Glutamatergic neuron (in vitro differentiated cells): ENCODE measurements at regions not wholly inside any gene's neighbourhood (a gene's known extent, or its start where the extent isn't known, plus 50 kb on each side); places are given as distances from the start of the nearest gene placed in this dataset.
A peak's percentile ranks its signal among the peaks of the same experiment; 100 is the strongest.

Experiments used
- DNase-seq: peaks from one replicate; pipeline ENCODE4 v3.0.0; 2022
- H3K27ac Mint-ChIP-seq: one replicate; pipeline ENCODE4 v1.8.0; 2020; ENCODE audit warnings: mild to moderate bottlenecking, mixed read lengths, inconsistent platforms; ENCODE audit not compliant: unreplicated experiment
- H3K27me3 Mint-ChIP-seq: one replicate; pipeline ENCODE4 v1.8.0; 2020; ENCODE audit warnings: mild to moderate bottlenecking, moderate library complexity, mixed read lengths, inconsistent platforms; ENCODE audit not compliant: unreplicated experiment
- H3K36me3 Mint-ChIP-seq: one replicate; pipeline ENCODE4 v1.8.0; 2020; ENCODE audit warnings: mild to moderate bottlenecking, mixed read lengths, inconsistent platforms; ENCODE audit not compliant: unreplicated experiment
- H3K4me1 Mint-ChIP-seq: one replicate; pipeline ENCODE4 v1.8.0; 2020; ENCODE audit warnings: mild to moderate bottlenecking, low read depth, mixed read lengths, inconsistent platforms; ENCODE audit not compliant: unreplicated experiment
- H3K4me3 Mint-ChIP-seq: one replicate; pipeline ENCODE4 v1.8.0; 2020; ENCODE audit warnings: mild to moderate bottlenecking, mixed read lengths, inconsistent platforms; ENCODE audit not compliant: unreplicated experiment
- H3K9me3 Mint-ChIP-seq: one replicate; pipeline ENCODE4 v1.8.0; 2020; ENCODE audit warnings: mild to moderate bottlenecking, moderate library complexity, mixed read lengths, inconsistent platforms; ENCODE audit not compliant: unreplicated experiment
- CTCF ChIP-seq: fragments of 200-600 bp; sonication (generic); IDR thresholded peaks from one replicate; pipeline ENCODE4 v1.5.0; 2021; ENCODE audit not compliant: partially characterized antibody, unreplicated experiment

- no peak overlapping the region for H3K27ac Mint-ChIP-seq
- peaks cover 14% of the 10 kb centered on the region for H3K27me3 Mint-ChIP-seq
- no peaks in the 10 kb centered on the region for H3K36me3 Mint-ChIP-seq
- DNase-seq = peak; percentile 47
- peaks cover 39% of the 10 kb centered on the region for H3K4me1 Mint-ChIP-seq
- TF ChIP-seq CTCF = no peak
- H3K4me3 Mint-ChIP-seq = no peak overlapping the region
- peaks cover 22% of the 10 kb centered on the region for H3K9me3 Mint-ChIP-seq
These were observed 105.8 kb downstream of the ZNF664 start for GRCh38 chr12:124078800-124079199.

- Mint-ChIP-seq H3K4me3 (no peak overlapping the region), H3K4me1 (peaks cover 42% of the 10 kb centered on the region), H3K9me3 (peaks cover 27% of the 10 kb centered on the region), H3K27me3 (peaks cover 17% of the 10 kb centered on the region), H3K36me3 (no peaks in the 10 kb centered on the region), H3K27ac (peak overlapping the region; percentile 62)
- peak; percentile 33 for DNase-seq
- no peak for TF ChIP-seq CTCF
These were observed 107.6 kb downstream of the ZNF664 start for GRCh38 chr12:124080649-124081048.

GRCh38 chr12:124082012-124082411 is 109.0 kb downstream of the ZNF664 start:
- Mint-ChIP-seq H3K36me3 (no peaks in the 10 kb centered on the region), H3K27me3 (peaks cover 17% of the 10 kb centered on the region), H3K4me3 (no peak overlapping the region), H3K27ac (peak overlapping the region; percentile 76), H3K9me3 (peaks cover 29% of the 10 kb centered on the region), H3K4me1 (peaks cover 46% of the 10 kb centered on the region)
- DNase-seq = no peak
- TF ChIP-seq CTCF = no peak

- H3K36me3 Mint-ChIP-seq = no peaks in the 10 kb centered on the region
- peaks cover 17% of the 10 kb centered on the region for H3K27me3 Mint-ChIP-seq
These were observed 109.7 kb downstream of the ZNF664 start for GRCh38 chr12:124082687-124083086.

GRCh38 chr12:124083708-124084107 is 110.7 kb downstream of the ZNF664 start:
- no peak for TF ChIP-seq CTCF
- Mint-ChIP-seq H3K27me3 (peaks cover 17% of the 10 kb centered on the region), H3K4me3 (peak overlapping the region; percentile 26), H3K27ac (peak overlapping the region; percentile 96), H3K4me1 (peaks cover 53% of the 10 kb centered on the region), H3K36me3 (no peaks in the 10 kb centered on the region), H3K9me3 (peaks cover 28% of the 10 kb centered on the region)
- DNase-seq = no peak

More at GRCh38 chr12:124082687-124083086, 109.7 kb downstream of the ZNF664 start:
- peaks cover 31% of the 10 kb centered on the region for H3K9me3 Mint-ChIP-seq
- peak overlapping the region; percentile 26 for H3K4me3 Mint-ChIP-seq
- no peak for DNase-seq
- TF ChIP-seq CTCF = no peak
- peak overlapping the region; percentile 96 for H3K27ac Mint-ChIP-seq
- H3K4me1 Mint-ChIP-seq = peaks cover 52% of the 10 kb centered on the region
